ENCODE measurements at regions not wholly inside any gene's neighbourhood (a gene's known extent, or its start where the extent isn't known, plus 50 kb on each side); places are given as distances from the start of the nearest gene placed in this dataset.

DNA sequence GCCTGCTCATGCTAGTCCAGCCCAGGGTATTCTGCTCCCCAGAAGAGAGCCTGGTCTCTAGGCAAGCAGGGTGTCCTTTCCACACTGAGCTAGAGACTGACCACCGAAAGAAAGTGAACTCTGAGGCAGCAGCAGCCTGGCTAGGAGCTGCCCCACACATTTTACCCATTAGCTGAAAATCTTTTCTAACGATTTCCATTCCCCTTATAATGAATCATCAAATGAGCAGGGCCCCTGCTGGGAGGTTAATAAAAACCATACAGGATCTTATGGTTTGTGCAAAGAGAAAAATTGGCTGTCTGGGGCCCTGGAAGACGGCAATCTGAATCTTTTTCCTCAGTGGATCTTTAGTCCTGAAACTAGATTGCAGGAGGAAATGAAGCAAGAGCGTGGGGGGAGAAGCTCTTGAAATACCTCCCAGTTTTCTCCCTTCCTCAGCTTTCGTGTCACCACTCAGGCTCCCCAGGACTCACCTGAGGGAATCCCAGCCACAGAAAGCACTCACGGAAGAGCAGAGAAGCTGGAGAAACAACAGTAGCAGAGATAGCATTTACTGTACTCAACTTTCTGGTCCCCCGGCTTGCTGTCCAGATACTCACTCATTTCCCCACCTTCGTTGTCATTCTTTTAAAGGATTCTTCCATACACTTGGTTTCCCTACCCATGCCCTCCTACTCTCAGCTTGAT, 74.7 kb upstream of the CD44 start:
- TF ChIP-seq, protein P1, sequence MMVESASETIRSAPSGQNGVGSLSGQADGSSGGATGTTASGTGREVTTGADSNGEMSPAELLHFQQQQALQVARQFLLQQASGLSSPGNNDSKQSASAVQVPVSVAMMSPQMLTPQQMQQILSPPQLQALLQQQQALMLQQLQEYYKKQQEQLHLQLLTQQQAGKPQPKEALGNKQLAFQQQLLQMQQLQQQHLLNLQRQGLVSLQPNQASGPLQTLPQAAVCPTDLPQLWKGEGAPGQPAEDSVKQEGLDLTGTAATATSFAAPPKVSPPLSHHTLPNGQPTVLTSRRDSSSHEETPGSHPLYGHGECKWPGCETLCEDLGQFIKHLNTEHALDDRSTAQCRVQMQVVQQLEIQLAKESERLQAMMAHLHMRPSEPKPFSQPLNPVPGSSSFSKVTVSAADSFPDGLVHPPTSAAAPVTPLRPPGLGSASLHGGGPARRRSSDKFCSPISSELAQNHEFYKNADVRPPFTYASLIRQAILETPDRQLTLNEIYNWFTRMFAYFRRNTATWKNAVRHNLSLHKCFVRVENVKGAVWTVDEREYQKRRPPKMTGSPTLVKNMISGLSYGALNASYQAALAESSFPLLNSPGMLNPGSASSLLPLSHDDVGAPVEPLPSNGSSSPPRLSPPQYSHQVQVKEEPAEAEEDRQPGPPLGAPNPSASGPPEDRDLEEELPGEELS (CRISPR knock-in tag; IDR thresholded peaks at IDR 0.05): no peak
- TF ChIP-seq, protein P2, sequence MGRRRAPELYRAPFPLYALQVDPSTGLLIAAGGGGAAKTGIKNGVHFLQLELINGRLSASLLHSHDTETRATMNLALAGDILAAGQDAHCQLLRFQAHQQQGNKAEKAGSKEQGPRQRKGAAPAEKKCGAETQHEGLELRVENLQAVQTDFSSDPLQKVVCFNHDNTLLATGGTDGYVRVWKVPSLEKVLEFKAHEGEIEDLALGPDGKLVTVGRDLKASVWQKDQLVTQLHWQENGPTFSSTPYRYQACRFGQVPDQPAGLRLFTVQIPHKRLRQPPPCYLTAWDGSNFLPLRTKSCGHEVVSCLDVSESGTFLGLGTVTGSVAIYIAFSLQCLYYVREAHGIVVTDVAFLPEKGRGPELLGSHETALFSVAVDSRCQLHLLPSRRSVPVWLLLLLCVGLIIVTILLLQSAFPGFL (CRISPR knock-in tag; IDR thresholded peaks at IDR 0.05; ENCODE audit: borderline replicate concordance): no peak
- TF ChIP-seq, protein P3, sequence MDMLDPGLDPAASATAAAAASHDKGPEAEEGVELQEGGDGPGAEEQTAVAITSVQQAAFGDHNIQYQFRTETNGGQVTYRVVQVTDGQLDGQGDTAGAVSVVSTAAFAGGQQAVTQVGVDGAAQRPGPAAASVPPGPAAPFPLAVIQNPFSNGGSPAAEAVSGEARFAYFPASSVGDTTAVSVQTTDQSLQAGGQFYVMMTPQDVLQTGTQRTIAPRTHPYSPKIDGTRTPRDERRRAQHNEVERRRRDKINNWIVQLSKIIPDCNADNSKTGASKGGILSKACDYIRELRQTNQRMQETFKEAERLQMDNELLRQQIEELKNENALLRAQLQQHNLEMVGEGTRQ (CRISPR knock-in tag; IDR thresholded peaks at IDR 0.05): no peak
- TF ChIP-seq ETV6 (CRISPR knock-in tag; IDR thresholded peaks at IDR 0.05) (no peak), FOXK1 (CRISPR knock-in tag; IDR thresholded peaks at IDR 0.05) (no peak), ATF1 (CRISPR knock-in tag; IDR thresholded peaks at IDR 0.05) (no peak), NR2C2 (CRISPR knock-in tag; IDR thresholded peaks at IDR 0.05) (no peak), SMAD4 (CRISPR knock-in tag; IDR thresholded peaks at IDR 0.05) (no peak), IRF2 (CRISPR knock-in tag; IDR thresholded peaks at IDR 0.05; ENCODE audit: borderline replicate concordance, low read depth) (no peak), ZNF416 (CRISPR knock-in tag; IDR thresholded peaks at IDR 0.05) (no peak), NFATC4 (CRISPR knock-in tag; IDR thresholded peaks at IDR 0.05) (no peak)
- TF ChIP-seq, protein P4, sequence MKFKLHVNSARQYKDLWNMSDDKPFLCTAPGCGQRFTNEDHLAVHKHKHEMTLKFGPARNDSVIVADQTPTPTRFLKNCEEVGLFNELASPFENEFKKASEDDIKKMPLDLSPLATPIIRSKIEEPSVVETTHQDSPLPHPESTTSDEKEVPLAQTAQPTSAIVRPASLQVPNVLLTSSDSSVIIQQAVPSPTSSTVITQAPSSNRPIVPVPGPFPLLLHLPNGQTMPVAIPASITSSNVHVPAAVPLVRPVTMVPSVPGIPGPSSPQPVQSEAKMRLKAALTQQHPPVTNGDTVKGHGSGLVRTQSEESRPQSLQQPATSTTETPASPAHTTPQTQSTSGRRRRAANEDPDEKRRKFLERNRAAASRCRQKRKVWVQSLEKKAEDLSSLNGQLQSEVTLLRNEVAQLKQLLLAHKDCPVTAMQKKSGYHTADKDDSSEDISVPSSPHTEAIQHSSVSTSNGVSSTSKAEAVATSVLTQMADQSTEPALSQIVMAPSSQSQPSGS (CRISPR knock-in tag; IDR thresholded peaks at IDR 0.05; ENCODE audit: borderline replicate concordance, low read depth): no peak
- TF ChIP-seq, protein P5, sequence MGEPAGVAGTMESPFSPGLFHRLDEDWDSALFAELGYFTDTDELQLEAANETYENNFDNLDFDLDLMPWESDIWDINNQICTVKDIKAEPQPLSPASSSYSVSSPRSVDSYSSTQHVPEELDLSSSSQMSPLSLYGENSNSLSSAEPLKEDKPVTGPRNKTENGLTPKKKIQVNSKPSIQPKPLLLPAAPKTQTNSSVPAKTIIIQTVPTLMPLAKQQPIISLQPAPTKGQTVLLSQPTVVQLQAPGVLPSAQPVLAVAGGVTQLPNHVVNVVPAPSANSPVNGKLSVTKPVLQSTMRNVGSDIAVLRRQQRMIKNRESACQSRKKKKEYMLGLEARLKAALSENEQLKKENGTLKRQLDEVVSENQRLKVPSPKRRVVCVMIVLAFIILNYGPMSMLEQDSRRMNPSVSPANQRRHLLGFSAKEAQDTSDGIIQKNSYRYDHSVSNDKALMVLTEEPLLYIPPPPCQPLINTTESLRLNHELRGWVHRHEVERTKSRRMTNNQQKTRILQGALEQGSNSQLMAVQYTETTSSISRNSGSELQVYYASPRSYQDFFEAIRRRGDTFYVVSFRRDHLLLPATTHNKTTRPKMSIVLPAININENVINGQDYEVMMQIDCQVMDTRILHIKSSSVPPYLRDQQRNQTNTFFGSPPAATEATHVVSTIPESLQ (CRISPR knock-in tag; IDR thresholded peaks at IDR 0.05): no peak
- ATAC-seq: no peak
- no peaks in the 10 kb centered on the region for H3K36me3 Mint-ChIP-seq
- H3K9me3 Mint-ChIP-seq: no peaks in the 10 kb centered on the region; the same call in 1 of the 2 replicates
- no peaks in the 10 kb centered on the region; the same call in 1 of the 2 replicates for H3K27me3 Mint-ChIP-seq (ENCODE audit: low read depth)
- CTCF ChIA-PET: no interaction called here
- POLR2A ChIA-PET: no interaction called here
- no peak for DNase-seq (ENCODE audit: low spot score)
- H3K4me3 Mint-ChIP-seq: no peak overlapping the region
- H3K27ac Mint-ChIP-seq: no peak overlapping the region
- H3K4me1 Mint-ChIP-seq: no peaks in the 10 kb centered on the region

DNA sequence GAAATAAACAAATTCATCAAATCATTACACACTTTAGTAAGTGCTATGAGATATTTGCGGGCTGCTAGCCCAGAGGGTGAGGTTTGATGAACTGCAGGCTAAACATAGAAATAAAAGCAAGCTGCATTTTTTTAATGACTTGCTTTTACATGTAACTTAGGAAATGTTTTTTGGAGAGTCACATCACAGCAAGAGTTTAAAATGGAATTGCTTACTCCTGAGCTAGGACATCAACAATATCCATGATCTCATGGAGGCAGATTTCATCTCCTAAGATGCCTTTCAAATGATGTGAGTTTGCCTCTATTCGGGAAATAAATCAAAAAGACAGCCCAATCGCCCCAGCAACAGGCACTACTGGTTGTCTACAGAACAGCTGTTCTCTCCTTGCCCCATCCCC, 73.4 kb upstream of the CD44 start:
- DNase-seq (ENCODE audit: low spot score) (no peak), ATAC-seq (no peak)
- H3K4me1 Mint-ChIP-seq: no peaks in the 10 kb centered on the region
- peaks cover 9% of the 10 kb centered on the region; the same call in 1 of the 2 replicates for H3K36me3 Mint-ChIP-seq
- H3K27me3 Mint-ChIP-seq (ENCODE audit: low read depth): peaks cover 2% of the 10 kb centered on the region; the same call in 1 of the 2 replicates
- H3K27ac Mint-ChIP-seq: no peak overlapping the region
- POLR2A ChIA-PET: no interaction called here
- peaks cover 12% of the 10 kb centered on the region for H3K9me3 Mint-ChIP-seq
- H3K4me3 Mint-ChIP-seq: no peak overlapping the region
- CTCF ChIA-PET: no interaction called here
- TF ChIP-seq, protein P6, sequence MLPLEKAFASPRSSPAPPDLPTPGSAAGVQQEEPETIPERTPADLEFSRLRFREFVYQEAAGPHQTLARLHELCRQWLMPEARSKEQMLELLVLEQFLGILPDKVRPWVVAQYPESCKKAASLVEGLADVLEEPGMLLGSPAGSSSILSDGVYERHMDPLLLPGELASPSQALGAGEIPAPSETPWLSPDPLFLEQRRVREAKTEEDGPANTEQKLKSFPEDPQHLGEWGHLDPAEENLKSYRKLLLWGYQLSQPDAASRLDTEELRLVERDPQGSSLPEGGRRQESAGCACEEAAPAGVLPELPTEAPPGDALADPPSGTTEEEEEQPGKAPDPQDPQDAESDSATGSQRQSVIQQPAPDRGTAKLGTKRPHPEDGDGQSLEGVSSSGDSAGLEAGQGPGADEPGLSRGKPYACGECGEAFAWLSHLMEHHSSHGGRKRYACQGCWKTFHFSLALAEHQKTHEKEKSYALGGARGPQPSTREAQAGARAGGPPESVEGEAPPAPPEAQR (CRISPR knock-in tag; IDR thresholded peaks at IDR 0.05): no peak
- TF ChIP-seq FOXK1 (CRISPR knock-in tag; IDR thresholded peaks at IDR 0.05): no peak
- TF ChIP-seq, protein P7, sequence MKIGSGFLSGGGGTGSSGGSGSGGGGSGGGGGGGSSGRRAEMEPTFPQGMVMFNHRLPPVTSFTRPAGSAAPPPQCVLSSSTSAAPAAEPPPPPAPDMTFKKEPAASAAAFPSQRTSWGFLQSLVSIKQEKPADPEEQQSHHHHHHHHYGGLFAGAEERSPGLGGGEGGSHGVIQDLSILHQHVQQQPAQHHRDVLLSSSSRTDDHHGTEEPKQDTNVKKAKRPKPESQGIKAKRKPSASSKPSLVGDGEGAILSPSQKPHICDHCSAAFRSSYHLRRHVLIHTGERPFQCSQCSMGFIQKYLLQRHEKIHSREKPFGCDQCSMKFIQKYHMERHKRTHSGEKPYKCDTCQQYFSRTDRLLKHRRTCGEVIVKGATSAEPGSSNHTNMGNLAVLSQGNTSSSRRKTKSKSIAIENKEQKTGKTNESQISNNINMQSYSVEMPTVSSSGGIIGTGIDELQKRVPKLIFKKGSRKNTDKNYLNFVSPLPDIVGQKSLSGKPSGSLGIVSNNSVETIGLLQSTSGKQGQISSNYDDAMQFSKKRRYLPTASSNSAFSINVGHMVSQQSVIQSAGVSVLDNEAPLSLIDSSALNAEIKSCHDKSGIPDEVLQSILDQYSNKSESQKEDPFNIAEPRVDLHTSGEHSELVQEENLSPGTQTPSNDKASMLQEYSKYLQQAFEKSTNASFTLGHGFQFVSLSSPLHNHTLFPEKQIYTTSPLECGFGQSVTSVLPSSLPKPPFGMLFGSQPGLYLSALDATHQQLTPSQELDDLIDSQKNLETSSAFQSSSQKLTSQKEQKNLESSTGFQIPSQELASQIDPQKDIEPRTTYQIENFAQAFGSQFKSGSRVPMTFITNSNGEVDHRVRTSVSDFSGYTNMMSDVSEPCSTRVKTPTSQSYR (CRISPR knock-in tag; IDR thresholded peaks at IDR 0.05): no peak
- TF ChIP-seq, protein P8, sequence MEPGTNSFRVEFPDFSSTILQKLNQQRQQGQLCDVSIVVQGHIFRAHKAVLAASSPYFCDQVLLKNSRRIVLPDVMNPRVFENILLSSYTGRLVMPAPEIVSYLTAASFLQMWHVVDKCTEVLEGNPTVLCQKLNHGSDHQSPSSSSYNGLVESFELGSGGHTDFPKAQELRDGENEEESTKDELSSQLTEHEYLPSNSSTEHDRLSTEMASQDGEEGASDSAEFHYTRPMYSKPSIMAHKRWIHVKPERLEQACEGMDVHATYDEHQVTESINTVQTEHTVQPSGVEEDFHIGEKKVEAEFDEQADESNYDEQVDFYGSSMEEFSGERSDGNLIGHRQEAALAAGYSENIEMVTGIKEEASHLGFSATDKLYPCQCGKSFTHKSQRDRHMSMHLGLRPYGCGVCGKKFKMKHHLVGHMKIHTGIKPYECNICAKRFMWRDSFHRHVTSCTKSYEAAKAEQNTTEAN (CRISPR knock-in tag; IDR thresholded peaks at IDR 0.05): no peak
- TF ChIP-seq NR2C2 (CRISPR knock-in tag; IDR thresholded peaks at IDR 0.05): no peak
- TF ChIP-seq RORB (CRISPR knock-in tag; IDR thresholded peaks at IDR 0.05): no peak
- TF ChIP-seq, protein P9, sequence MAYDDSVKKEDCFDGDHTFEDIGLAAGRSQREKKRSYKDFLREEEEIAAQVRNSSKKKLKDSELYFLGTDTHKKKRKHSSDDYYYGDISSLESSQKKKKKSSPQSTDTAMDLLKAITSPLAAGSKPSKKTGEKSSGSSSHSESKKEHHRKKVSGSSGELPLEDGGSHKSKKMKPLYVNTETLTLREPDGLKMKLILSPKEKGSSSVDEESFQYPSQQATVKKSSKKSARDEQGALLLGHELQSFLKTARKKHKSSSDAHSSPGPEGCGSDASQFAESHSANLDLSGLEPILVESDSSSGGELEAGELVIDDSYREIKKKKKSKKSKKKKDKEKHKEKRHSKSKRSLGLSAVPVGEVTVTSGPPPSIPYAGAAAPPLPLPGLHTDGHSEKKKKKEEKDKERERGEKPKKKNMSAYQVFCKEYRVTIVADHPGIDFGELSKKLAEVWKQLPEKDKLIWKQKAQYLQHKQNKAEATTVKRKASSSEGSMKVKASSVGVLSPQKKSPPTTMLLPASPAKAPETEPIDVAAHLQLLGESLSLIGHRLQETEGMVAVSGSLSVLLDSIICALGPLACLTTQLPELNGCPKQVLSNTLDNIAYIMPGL (CRISPR knock-in tag; IDR thresholded peaks at IDR 0.05): no peak
- TF ChIP-seq SMAD4 (CRISPR knock-in tag; IDR thresholded peaks at IDR 0.05): no peak
- no peak for TF ChIP-seq RELA (CRISPR knock-in tag; IDR thresholded peaks at IDR 0.05; ENCODE audit: borderline replicate concordance)
